ENCODE measurements at regions not wholly inside any gene's neighbourhood (a gene's known extent, or its start where the extent isn't known, plus 50 kb on each side); places are given as distances from the start of the nearest gene placed in this dataset.
"Not testable (repeated sequence)": the region's sequence is repeated elsewhere in the genome, so short reads cannot be mapped to it uniquely, and the experiment has no call there.

- not testable (repeated sequence) for ATAC-seq
These were observed 783.3 kb upstream of the CDH18 start for GRCh38 chr5:20771338-20771737.

GRCh38 chr5:20765074-20765473 lies 777.1 kb upstream of the CDH18 start:
- ATAC-seq = not testable (repeated sequence)

- ATAC-seq = not testable (repeated sequence)
These were observed 771.5 kb upstream of the CDH18 start for GRCh38 chr5:20759459-20759858.

GRCh38 chr5:20752179-20752578 lies 764.2 kb upstream of the CDH18 start:
- not testable (repeated sequence) for ATAC-seq

- not testable (repeated sequence) for ATAC-seq
These were observed 747.7 kb upstream of the CDH18 start for GRCh38 chr5:20735715-20736114.

GRCh38 chr5:20732223-20732622 lies 744.2 kb upstream of the CDH18 start:
- ATAC-seq = not testable (repeated sequence)

GRCh38 chr5:20721286-20721685 lies 733.3 kb upstream of the CDH18 start:
- ATAC-seq = not testable (repeated sequence)

GRCh38 chr5:20711520-20712155 lies 723.6 kb upstream of the CDH18 start:
- ATAC-seq = not testable (repeated sequence)

- ATAC-seq = not testable (repeated sequence)
These were observed 719.6 kb upstream of the CDH18 start for GRCh38 chr5:20707634-20708033.

- no peak for ATAC-seq
These were observed 706.1 kb upstream of the CDH18 start for GRCh38 chr5:20694121-20694520.

GRCh38 chr5:20692913-20693312 lies 704.9 kb upstream of the CDH18 start:
- no peak for ATAC-seq

GRCh38 chr5:20683241-20683940 lies 695.4 kb upstream of the CDH18 start:
- no peak for ATAC-seq

- ATAC-seq = no peak
These were observed 692.8 kb upstream of the CDH18 start for GRCh38 chr5:20680718-20681302.

- ATAC-seq = peak; percentile 99
These were observed 690.9 kb upstream of the CDH18 start for GRCh38 chr5:20678814-20679298.

- no peak for ATAC-seq
These were observed 690.4 kb upstream of the CDH18 start for GRCh38 chr5:20678386-20678785.

GRCh38 chr5:20660588-20660987 lies 672.6 kb upstream of the CDH18 start:
- no peak for ATAC-seq

GRCh38 chr5:20656262-20656661 lies 668.3 kb upstream of the CDH18 start:
- no peak for ATAC-seq

GRCh38 chr5:20655211-20655610 lies 667.2 kb upstream of the CDH18 start:
- no peak for ATAC-seq

GRCh38 chr5:20654746-20655145 lies 666.7 kb upstream of the CDH18 start:
- ATAC-seq = no peak

- ATAC-seq = no peak
These were observed 666.0 kb upstream of the CDH18 start for GRCh38 chr5:20654033-20654432.

- ATAC-seq = no peak
These were observed 662.0 kb upstream of the CDH18 start for GRCh38 chr5:20649966-20650365.

GRCh38 chr5:20648981-20649380 lies 661.0 kb upstream of the CDH18 start:
- no peak for ATAC-seq

- no peak for ATAC-seq
These were observed 648.7 kb upstream of the CDH18 start for GRCh38 chr5:20636686-20637085.

- ATAC-seq = no peak
These were observed 631.6 kb upstream of the CDH18 start for GRCh38 chr5:20619591-20619990.
